SK-N-SH (cell line): ENCODE measurements at regions not wholly inside any gene's neighbourhood (a gene's known extent, or its start where the extent isn't known, plus 50 kb on each side); places are given as distances from the start of the nearest gene placed in this dataset.

Experiments
- CHD2 ChIP-seq: fragments of 150-350 bp; IDR thresholded peaks from 2 replicates; pipeline ENCODE4 v1.6.1; 2018; ENCODE audit warnings: low read length; ENCODE audit not compliant: partially characterized antibody
- EP300 ChIP-seq, 2 experiments: IDR thresholded peaks; 2 replicates each; pipeline versions ENCODE4 v1.4.0 to v1.6.1; 2012; ENCODE audit warnings: borderline replicate concordance in 1 of 2, low read depth in 1 of 2, low read length in 1 of 2
- FOXJ3 ChIP-seq: sonication (generic); formaldehyde crosslinking; IDR thresholded peaks from 2 replicates; pipeline ENCODE4 v1.5.1; 2020; ENCODE audit warnings: mild to moderate bottlenecking, missing genetic modification reagents
- FOXM1 ChIP-seq: IDR thresholded peaks from 2 replicates; pipeline ENCODE4 v1.4.0; 2012; ENCODE audit warnings: low read depth, mild to moderate bottlenecking
- MEF2A ChIP-seq: IDR thresholded peaks from 2 replicates; pipeline ENCODE4 v1.4.0; 2012; ENCODE audit warnings: low read depth, borderline replicate concordance
- NFIC ChIP-seq: IDR thresholded peaks from 2 replicates; pipeline ENCODE4 v1.4.0; 2012; ENCODE audit warnings: borderline replicate concordance
- NRF1 ChIP-seq: IDR thresholded peaks from 2 replicates; pipeline ENCODE4 v1.6.1; 2012; ENCODE audit warnings: low read depth, mild to moderate bottlenecking, low read length
- POLR2AphosphoS5 ChIP-seq: IDR thresholded peaks from 2 replicates; pipeline ENCODE4 v1.6.1; 2012; ENCODE audit warnings: low read depth, low read length
- TEAD4 ChIP-seq: IDR thresholded peaks from 2 replicates; pipeline ENCODE4 v1.4.0; 2012; ENCODE audit warnings: mild to moderate bottlenecking, borderline replicate concordance; ENCODE audit not compliant: insufficient read depth
- USF1 ChIP-seq: IDR thresholded peaks from 2 replicates; pipeline ENCODE4 v1.4.0; 2012; ENCODE audit warnings: low read depth, borderline replicate concordance
- TF ChIP-seq, protein P1 (sequence below): fragments of 200-600 bp; sonication (generic); IDR thresholded peaks from 2 replicates; pipeline ENCODE4 v1.6.1; 2017; ENCODE audit warnings: antibody characterized with exemption, mild to moderate bottlenecking, moderate library complexity

DNA sequence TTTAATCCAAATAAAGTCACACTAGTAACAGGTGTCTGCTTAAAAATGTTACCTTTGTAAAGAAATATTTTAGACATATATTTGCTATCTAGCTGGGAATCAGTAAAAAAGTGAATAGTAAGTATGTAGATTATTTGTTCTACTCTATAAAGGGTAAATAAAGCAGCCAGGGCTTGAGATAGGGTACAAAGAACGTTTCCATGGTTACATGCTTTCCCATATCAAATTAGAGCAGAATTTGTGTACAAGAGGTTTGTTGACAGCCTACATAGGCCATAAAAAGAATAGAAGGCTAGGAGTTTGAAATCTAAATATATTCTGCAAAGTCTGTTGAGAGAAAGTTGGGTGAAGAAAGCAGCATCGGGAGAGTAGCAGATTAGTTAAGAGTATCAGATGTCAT, 160.9 kb upstream of the POU5F2 start:
- TF ChIP-seq, protein P1, sequence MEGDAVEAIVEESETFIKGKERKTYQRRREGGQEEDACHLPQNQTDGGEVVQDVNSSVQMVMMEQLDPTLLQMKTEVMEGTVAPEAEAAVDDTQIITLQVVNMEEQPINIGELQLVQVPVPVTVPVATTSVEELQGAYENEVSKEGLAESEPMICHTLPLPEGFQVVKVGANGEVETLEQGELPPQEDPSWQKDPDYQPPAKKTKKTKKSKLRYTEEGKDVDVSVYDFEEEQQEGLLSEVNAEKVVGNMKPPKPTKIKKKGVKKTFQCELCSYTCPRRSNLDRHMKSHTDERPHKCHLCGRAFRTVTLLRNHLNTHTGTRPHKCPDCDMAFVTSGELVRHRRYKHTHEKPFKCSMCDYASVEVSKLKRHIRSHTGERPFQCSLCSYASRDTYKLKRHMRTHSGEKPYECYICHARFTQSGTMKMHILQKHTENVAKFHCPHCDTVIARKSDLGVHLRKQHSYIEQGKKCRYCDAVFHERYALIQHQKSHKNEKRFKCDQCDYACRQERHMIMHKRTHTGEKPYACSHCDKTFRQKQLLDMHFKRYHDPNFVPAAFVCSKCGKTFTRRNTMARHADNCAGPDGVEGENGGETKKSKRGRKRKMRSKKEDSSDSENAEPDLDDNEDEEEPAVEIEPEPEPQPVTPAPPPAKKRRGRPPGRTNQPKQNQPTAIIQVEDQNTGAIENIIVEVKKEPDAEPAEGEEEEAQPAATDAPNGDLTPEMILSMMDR, result no peak
- TF ChIP-seq TEAD4, result no peak
- TF ChIP-seq MEF2A, result no peak
- no peak for TF ChIP-seq EP300 (IDR thresholded peaks at IDR 0.05; ENCODE audit: borderline replicate concordance in 1 of 2, low read depth in 1 of 2, low read length in 1 of 2)
- no peak for TF ChIP-seq POLR2AphosphoS5
- no peak for TF ChIP-seq FOXJ3
- no peak for TF ChIP-seq USF1
- TF ChIP-seq NRF1, result no peak
- no peak for TF ChIP-seq CHD2
- no peak for TF ChIP-seq NFIC
- TF ChIP-seq FOXM1, result no peak
